ENCODE measurements at regions not wholly inside any gene's neighbourhood (a gene's known extent, or its start where the extent isn't known, plus 50 kb on each side); places are given as distances from the start of the nearest gene placed in this dataset.

DNA sequence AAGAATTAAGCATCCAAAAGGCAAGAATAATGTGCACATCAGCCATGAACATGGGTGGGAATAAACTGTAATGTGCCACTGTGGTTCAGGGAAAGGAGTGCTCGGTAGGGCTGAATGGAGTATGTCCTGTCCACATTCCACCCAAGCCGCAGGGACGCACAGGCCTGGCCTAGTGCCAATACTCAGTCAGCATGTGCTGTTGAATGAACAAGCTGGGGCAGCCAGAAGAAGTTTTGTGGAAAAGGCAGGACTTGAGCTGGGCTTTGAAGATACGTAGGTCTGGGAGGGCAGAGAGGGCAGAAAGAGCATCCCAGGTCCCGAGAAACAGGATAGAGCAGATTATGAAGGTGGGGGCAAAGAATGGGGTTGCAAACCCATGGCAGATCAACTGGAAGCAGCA lies 60.0 kb upstream of the PLET1 start:
- no peak for TF ChIP-seq ISX (CRISPR knock-in tag; conservative IDR thresholded peaks at IDR 0.05)
- no peak for TF ChIP-seq ARHGAP35 (CRISPR knock-in tag; IDR thresholded peaks at IDR 0.05; ENCODE audit: borderline replicate concordance)
- TF ChIP-seq, protein P1, sequence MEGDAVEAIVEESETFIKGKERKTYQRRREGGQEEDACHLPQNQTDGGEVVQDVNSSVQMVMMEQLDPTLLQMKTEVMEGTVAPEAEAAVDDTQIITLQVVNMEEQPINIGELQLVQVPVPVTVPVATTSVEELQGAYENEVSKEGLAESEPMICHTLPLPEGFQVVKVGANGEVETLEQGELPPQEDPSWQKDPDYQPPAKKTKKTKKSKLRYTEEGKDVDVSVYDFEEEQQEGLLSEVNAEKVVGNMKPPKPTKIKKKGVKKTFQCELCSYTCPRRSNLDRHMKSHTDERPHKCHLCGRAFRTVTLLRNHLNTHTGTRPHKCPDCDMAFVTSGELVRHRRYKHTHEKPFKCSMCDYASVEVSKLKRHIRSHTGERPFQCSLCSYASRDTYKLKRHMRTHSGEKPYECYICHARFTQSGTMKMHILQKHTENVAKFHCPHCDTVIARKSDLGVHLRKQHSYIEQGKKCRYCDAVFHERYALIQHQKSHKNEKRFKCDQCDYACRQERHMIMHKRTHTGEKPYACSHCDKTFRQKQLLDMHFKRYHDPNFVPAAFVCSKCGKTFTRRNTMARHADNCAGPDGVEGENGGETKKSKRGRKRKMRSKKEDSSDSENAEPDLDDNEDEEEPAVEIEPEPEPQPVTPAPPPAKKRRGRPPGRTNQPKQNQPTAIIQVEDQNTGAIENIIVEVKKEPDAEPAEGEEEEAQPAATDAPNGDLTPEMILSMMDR (CRISPR knock-in tag; IDR thresholded peaks at IDR 0.05): no peak
- no peak for TF ChIP-seq EP300 (IDR thresholded peaks at IDR 0.05; ENCODE audit: low read depth in 2 of 2, low read length in 2 of 2)
- TF ChIP-seq EP300 (CRISPR knock-in tag; IDR thresholded peaks at IDR 0.05; ENCODE audit: borderline replicate concordance): no peak
- no peak for TF ChIP-seq TAF15 (IDR thresholded peaks at IDR 0.05; ENCODE audit: low read depth, low read length, poor library complexity, severe bottlenecking)
- TF ChIP-seq, protein P2, sequence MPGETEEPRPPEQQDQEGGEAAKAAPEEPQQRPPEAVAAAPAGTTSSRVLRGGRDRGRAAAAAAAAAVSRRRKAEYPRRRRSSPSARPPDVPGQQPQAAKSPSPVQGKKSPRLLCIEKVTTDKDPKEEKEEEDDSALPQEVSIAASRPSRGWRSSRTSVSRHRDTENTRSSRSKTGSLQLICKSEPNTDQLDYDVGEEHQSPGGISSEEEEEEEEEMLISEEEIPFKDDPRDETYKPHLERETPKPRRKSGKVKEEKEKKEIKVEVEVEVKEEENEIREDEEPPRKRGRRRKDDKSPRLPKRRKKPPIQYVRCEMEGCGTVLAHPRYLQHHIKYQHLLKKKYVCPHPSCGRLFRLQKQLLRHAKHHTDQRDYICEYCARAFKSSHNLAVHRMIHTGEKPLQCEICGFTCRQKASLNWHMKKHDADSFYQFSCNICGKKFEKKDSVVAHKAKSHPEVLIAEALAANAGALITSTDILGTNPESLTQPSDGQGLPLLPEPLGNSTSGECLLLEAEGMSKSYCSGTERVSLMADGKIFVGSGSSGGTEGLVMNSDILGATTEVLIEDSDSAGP (CRISPR knock-in tag; IDR thresholded peaks at IDR 0.05; ENCODE audit: borderline replicate concordance): no peak
- no peak for TF ChIP-seq TCF12 (IDR thresholded peaks at IDR 0.05)
- no peak for TF ChIP-seq TCF12 (CRISPR knock-in tag; IDR thresholded peaks at IDR 0.05)
- TF ChIP-seq NFE2 (CRISPR knock-in tag; IDR thresholded peaks at IDR 0.05): no peak
- no peak for TF ChIP-seq FOXP1 (IDR thresholded peaks at IDR 0.05)
- TF ChIP-seq FOXP1 (CRISPR knock-in tag; IDR thresholded peaks at IDR 0.05): no peak
- no peak for TF ChIP-seq ZNF343 (CRISPR knock-in tag; IDR thresholded peaks at IDR 0.05)

Measured in HepG2 (cell line).